GM21576 (cell line): ENCODE measurements at regions not wholly inside any gene's neighbourhood (a gene's known extent, or its start where the extent isn't known, plus 50 kb on each side); places are given as distances from the start of the nearest gene placed in this dataset.

Experiments used
- ATAC-seq: cut with Tn5 transposase; IDR thresholded peaks from one replicate; pipeline ENCODE4 v1.9.1; 2021; ENCODE audit warnings: mild to moderate bottlenecking, moderate library complexity; ENCODE audit not compliant: unreplicated experiment

- ATAC-seq, result no peak
Observed at GRCh38 chr5:4180703-4181102, 585.1 kb downstream of the IRX1 start.

- no peak for ATAC-seq
Observed at GRCh38 chr5:4182144-4182543, 586.5 kb downstream of the IRX1 start.

GRCh38 chr5:4185127-4185526, 589.5 kb downstream of the IRX1 start:
- no peak for ATAC-seq

GRCh38 chr5:4188704-4189103, 593.1 kb downstream of the IRX1 start:
- no peak for ATAC-seq

GRCh38 chr5:4189317-4189716, 593.7 kb downstream of the IRX1 start:
- ATAC-seq, result no peak

GRCh38 chr5:4191041-4191440, 595.4 kb downstream of the IRX1 start:
- ATAC-seq, result no peak

- ATAC-seq, result no peak
Observed at GRCh38 chr5:4191703-4192102, 596.1 kb downstream of the IRX1 start.

GRCh38 chr5:4192111-4192510, 596.5 kb downstream of the IRX1 start:
- ATAC-seq, result no peak

- no peak for ATAC-seq
Observed at GRCh38 chr5:4196744-4197143, 601.1 kb downstream of the IRX1 start.

- no peak for ATAC-seq
Observed at GRCh38 chr5:4197151-4197550, 601.5 kb downstream of the IRX1 start.

GRCh38 chr5:4198461-4198860, 602.8 kb downstream of the IRX1 start:
- no peak for ATAC-seq

GRCh38 chr5:4199049-4199841, 603.6 kb downstream of the IRX1 start:
- ATAC-seq, result no peak

- ATAC-seq, result no peak
Observed at GRCh38 chr5:4203146-4203545, 607.5 kb downstream of the IRX1 start.

GRCh38 chr5:4204276-4205141, 608.9 kb downstream of the IRX1 start:
- no peak for ATAC-seq

- ATAC-seq, result no peak
Observed at GRCh38 chr5:4205398-4205797, 609.8 kb downstream of the IRX1 start.

- no peak for ATAC-seq
Observed at GRCh38 chr5:4206127-4206526, 610.5 kb downstream of the IRX1 start.

GRCh38 chr5:4207486-4207885, 611.9 kb downstream of the IRX1 start:
- no peak for ATAC-seq

- no peak for ATAC-seq
Observed at GRCh38 chr5:4208537-4208936, 612.9 kb downstream of the IRX1 start.

- ATAC-seq, result no peak
Observed at GRCh38 chr5:4208996-4209395, 613.4 kb downstream of the IRX1 start.

GRCh38 chr5:4212071-4212739, 616.6 kb downstream of the IRX1 start:
- ATAC-seq, result no peak

- no peak for ATAC-seq
Observed at GRCh38 chr5:4212981-4213819, 617.6 kb downstream of the IRX1 start.
